Endothelial cell (in vitro differentiated cells): ENCODE measurements at regions not wholly inside any gene's neighbourhood (a gene's known extent, or its start where the extent isn't known, plus 50 kb on each side); places are given as distances from the start of the nearest gene placed in this dataset.

Source experiments
- DNase-seq: peaks from one replicate; pipeline ENCODE4 v3.0.0; 2021; ENCODE audit warnings: low spot score
- H3K27ac Mint-ChIP-seq: one replicate; pipeline ENCODE4 v1.8.0; 2021; ENCODE audit warnings: mixed read lengths, inconsistent platforms; ENCODE audit not compliant: unreplicated experiment
- H3K27me3 Mint-ChIP-seq: one replicate; pipeline ENCODE4 v1.8.0; 2021; ENCODE audit warnings: mild to moderate bottlenecking, moderate library complexity, mixed read lengths, inconsistent platforms; ENCODE audit not compliant: unreplicated experiment
- H3K36me3 Mint-ChIP-seq: one replicate; pipeline ENCODE4 v1.8.0; 2021; ENCODE audit warnings: mild to moderate bottlenecking, low read depth, mixed read lengths, inconsistent platforms; ENCODE audit not compliant: unreplicated experiment
- H3K4me1 Mint-ChIP-seq: one replicate; pipeline ENCODE4 v1.8.0; 2021; ENCODE audit warnings: mild to moderate bottlenecking, mixed read lengths, inconsistent platforms; ENCODE audit not compliant: unreplicated experiment
- H3K4me3 Mint-ChIP-seq: one replicate; pipeline ENCODE4 v1.8.0; 2021; ENCODE audit warnings: mild to moderate bottlenecking, mixed read lengths, inconsistent platforms; ENCODE audit not compliant: unreplicated experiment
- H3K9me3 Mint-ChIP-seq: one replicate; pipeline ENCODE4 v1.8.0; 2021; ENCODE audit warnings: mixed read lengths, inconsistent platforms; ENCODE audit not compliant: unreplicated experiment
- TF ChIP-seq, protein P1 (sequence below): fragments of 200-600 bp; sonication (generic); IDR thresholded peaks from one replicate; pipeline ENCODE4 v1.5.0; 2021; ENCODE audit warnings: antibody characterized with exemption; ENCODE audit not compliant: unreplicated experiment

DNA sequence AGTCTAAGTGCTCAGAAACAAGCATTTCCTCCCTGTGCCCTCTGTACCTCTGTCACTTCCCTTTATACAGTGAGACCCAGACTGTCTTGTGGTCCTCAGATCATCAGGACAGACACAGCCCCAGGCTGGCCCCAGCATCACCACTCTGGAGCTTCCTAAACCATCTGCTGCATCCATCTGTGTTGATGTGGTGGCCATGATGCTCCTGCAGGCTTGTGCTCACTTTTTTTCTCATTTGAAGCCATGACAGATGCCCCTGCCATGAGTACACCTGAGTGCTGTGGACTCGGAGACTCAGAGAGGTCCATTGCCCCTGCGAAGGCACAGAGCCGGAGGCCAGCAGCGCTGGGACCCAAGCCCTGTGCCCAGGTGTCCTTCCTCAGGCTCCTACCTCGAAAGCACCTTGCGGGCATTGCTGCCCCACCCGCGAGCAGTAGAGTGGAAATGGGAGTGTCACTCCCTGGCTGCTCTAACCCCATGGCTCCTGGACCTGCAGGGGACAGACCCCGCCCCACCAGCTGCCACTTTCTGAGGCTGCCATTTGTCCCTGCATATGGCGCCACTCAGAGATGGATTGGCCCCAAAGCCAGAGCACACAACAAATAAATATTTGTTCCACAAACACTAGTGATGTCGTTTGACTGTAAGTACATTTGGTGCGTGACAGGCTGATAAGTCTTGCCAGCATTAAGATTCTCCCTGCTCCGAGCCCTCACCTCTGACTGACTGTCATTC, 593.5 kb downstream of the TBC1D22A start:
- Mint-ChIP-seq H3K9me3 (peaks cover 53% of the 10 kb centered on the region), H3K36me3 (peaks cover 14% of the 10 kb centered on the region), H3K4me1 (no peaks in the 10 kb centered on the region), H3K27ac (no peak overlapping the region), H3K27me3 (peaks cover 16% of the 10 kb centered on the region), H3K4me3 (no peak overlapping the region)
- TF ChIP-seq, protein P1, sequence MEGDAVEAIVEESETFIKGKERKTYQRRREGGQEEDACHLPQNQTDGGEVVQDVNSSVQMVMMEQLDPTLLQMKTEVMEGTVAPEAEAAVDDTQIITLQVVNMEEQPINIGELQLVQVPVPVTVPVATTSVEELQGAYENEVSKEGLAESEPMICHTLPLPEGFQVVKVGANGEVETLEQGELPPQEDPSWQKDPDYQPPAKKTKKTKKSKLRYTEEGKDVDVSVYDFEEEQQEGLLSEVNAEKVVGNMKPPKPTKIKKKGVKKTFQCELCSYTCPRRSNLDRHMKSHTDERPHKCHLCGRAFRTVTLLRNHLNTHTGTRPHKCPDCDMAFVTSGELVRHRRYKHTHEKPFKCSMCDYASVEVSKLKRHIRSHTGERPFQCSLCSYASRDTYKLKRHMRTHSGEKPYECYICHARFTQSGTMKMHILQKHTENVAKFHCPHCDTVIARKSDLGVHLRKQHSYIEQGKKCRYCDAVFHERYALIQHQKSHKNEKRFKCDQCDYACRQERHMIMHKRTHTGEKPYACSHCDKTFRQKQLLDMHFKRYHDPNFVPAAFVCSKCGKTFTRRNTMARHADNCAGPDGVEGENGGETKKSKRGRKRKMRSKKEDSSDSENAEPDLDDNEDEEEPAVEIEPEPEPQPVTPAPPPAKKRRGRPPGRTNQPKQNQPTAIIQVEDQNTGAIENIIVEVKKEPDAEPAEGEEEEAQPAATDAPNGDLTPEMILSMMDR = no peak
- no peak for DNase-seq

DNA sequence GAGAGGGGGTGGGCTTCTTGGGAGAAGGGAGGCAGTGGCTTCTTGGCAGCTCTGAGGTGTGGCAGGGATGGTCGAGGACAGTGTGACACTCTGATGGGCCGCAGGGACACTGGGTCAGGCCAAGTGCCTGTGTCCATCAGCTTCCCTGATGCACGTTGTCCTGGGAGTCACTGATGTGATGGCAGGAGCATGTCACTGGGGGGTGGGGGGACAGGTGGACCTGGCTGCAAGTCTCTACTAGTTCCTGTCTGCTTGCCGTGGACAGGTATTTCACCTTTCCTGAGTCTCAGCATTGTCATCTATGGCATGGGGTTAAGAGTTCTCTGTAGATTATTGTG, 592.9 kb downstream of the TBC1D22A start:
- Mint-ChIP-seq H3K36me3 (peaks cover 14% of the 10 kb centered on the region), H3K27me3 (peaks cover 16% of the 10 kb centered on the region), H3K4me3 (no peak overlapping the region), H3K4me1 (no peaks in the 10 kb centered on the region), H3K27ac (no peak overlapping the region), H3K9me3 (peaks cover 55% of the 10 kb centered on the region)
- DNase-seq = no peak
- TF ChIP-seq, protein P1 = no peak

DNA sequence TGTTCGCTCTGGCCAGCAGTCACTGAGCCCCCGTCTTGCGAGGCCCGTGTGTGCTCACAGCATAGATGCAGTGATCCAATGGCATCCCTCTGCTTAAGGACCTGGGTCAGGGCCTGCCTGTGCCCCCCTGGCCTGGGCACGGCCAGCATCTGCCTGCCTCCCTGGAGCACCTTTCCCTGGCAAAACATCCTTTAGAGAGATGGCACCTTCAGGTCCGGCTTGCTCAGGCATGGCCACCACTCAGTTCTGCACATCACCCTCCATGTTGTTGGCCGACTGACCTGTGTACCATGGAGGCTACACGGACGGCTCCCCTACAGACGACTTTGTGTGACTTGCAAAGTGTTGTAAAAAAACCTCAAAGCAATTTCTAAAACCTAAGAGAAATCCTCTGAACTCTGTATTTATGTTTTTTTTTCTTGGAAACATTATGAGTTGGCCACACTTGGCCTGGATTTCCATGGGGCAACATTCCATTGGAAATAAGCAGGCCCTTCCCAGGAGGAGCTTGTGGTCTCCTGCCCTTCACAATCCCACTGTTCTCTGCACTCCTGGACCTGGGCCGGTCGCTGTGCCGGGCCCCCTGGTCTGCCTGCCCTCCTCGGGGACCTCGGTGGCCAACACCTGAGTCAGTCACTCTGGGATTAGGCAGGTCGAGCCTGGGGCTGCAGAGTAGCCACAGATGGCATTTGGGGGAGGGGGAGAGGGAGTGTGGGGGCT, 592.4 kb downstream of the TBC1D22A start:
- TF ChIP-seq, protein P1 = no peak
- Mint-ChIP-seq H3K4me1 (no peaks in the 10 kb centered on the region), H3K4me3 (no peak overlapping the region), H3K27ac (no peak overlapping the region), H3K36me3 (peaks cover 14% of the 10 kb centered on the region), H3K9me3 (peaks cover 58% of the 10 kb centered on the region), H3K27me3 (peaks cover 16% of the 10 kb centered on the region)
- no peak for DNase-seq

DNA sequence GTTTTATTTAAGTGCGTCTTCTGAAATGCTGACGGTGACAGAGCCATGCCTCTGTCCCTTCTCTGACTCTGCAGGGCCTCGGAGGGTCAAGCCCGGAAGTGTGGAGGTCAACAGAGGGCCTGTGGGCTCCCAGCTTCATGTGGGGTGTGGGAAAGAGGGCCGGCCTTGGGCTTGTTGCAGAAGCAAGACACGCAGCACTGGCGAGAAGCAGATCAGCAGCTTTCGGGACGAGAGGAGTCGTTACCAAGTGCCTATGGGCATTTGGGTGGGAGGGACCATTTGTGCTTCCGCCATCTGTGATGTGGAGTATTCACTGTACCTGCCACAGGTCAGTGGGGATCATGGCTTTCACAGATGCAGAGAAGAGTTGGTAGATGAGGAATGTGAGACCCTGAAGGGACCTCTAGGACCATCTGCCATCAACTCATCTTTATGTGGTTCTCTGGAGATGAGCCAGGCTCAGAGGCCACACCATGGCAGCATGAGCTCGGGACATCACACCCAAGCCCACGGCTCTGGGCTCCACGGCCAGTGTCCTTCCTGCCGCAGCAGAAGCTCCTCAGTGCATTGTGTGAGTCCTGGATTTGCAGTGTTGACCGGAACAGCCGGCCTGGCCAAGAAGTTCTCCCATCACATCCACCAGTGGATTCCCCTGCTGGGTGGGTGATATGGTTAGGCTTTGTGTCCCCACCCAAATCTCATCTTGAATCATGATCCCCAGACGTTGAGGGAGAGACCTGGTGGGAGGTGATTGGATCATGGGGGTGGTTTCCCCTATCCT, 590.7 kb downstream of the TBC1D22A start:
- Mint-ChIP-seq H3K9me3 (peaks cover 44% of the 10 kb centered on the region), H3K4me1 (no peaks in the 10 kb centered on the region), H3K27ac (no peak overlapping the region), H3K4me3 (no peak overlapping the region), H3K27me3 (peaks cover 16% of the 10 kb centered on the region), H3K36me3 (peaks cover 14% of the 10 kb centered on the region)
- no peak for DNase-seq
- TF ChIP-seq, protein P1 = no peak
